ENCODE measurements at regions not wholly inside any gene's neighbourhood (a gene's known extent, or its start where the extent isn't known, plus 50 kb on each side); places are given as distances from the start of the nearest gene placed in this dataset.

DNA sequence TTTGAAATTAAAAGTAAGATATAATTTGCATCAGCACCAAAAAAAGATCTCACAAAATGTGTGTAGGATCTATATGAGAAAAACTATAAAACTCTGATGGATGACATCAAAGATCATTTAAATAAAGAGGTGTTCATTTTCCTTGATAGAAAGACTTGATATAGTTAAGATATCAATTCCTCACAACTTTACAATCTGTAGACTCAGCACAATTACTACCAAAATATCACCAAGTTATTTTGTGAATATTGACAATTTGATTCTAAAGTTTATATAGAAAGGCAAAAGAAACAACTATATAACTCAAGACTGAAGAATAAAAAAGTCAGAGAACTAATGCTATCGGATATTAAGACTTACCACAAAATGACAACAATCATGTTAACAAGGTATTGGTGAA is 638.9 kb downstream of the HS3ST4 start:
- DNase-seq, result no peak
- Histone ChIP-seq H3K36me3 (no peaks in the 10 kb centered on the region), H3K4me1 (no peaks in the 10 kb centered on the region), H3K4me3 (no peak overlapping the region), H3K9me3 (peaks cover 0 to 13% (median 4%) of the 10 kb centered on the region in 12 donors), H3K27ac (no peak overlapping the region), H3K27me3 (no peaks in the 10 kb centered on the region)
- WGBS, 4 donors, result 81 to 90% (median 87%) methylated on average over 1 of the region's 1 CpG
- no peak for TF ChIP-seq CTCF (IDR thresholded peaks at IDR 0.05)
- intact Hi-C loops (cut with DNase I), result no loop called here
- ATAC-seq, result no peak

- Histone ChIP-seq H3K27me3 (no peaks in the 10 kb centered on the region), H3K4me3 (no peak overlapping the region), H3K9me3 (peaks cover 0 to 3% (median under 1%) of the 10 kb centered on the region in 12 donors), H3K36me3 (no peaks in the 10 kb centered on the region), H3K4me1 (no peaks in the 10 kb centered on the region), H3K27ac (no peak overlapping the region)
- 61 to 65% (median 63%) methylated on average over 8 of the region's 8 CpGs for WGBS, 4 donors
- no peak for DNase-seq
- TF ChIP-seq CTCF (IDR thresholded peaks at IDR 0.05), result no peak
- no peak for TF ChIP-seq POLR2A (IDR thresholded peaks at IDR 0.05)
- ATAC-seq, result no peak
- intact Hi-C loops (cut with DNase I), result no loop called here
Observed at GRCh38 chr16:26334218-26335111, 642.7 kb downstream of the HS3ST4 start.

DNA sequence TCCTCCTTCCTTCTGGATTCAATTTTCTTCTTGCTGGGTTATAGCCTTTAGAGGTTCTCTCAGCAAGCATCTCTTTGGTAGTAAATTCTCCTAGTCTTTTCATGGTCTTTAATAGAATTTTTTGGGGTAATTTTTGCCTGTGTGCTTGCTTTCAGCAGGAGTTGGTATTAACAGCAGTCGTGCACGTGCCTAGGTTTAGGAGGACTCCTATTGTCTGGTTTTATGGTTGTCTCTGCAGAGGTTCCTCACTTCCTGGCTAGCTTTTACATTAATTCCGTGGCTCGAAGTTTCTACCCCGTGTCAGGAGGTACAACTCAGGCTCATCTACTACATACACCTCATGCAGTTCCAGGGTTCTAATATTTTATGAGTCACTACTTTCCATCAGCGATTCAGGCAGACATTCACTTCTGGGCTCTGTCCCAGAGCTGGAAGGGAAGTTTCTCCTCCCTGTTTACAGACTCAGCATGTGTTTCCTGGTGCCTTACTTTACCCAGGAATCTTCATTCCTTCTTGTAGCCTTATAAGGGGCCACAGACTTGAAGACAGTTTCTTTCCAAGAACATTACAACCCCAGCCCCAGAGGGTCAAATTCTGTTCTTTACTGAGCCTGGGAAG is 643.6 kb downstream of the HS3ST4 start:
- Histone ChIP-seq H3K4me1 (no peaks in the 10 kb centered on the region), H3K27ac (no peak overlapping the region), H3K4me3 (no peak overlapping the region), H3K27me3 (no peaks in the 10 kb centered on the region), H3K9me3 (no peaks in the 10 kb centered on the region), H3K36me3 (no peaks in the 10 kb centered on the region)
- TF ChIP-seq CTCF (IDR thresholded peaks at IDR 0.05), result no peak
- no peak for TF ChIP-seq POLR2A (IDR thresholded peaks at IDR 0.05)
- intact Hi-C loops (cut with DNase I), result no loop called here
- ATAC-seq (no peak), DNase-seq (no peak)
- 70 to 77% (median 73%) methylated on average over 6 of the region's 6 CpGs for WGBS, 4 donors

DNA sequence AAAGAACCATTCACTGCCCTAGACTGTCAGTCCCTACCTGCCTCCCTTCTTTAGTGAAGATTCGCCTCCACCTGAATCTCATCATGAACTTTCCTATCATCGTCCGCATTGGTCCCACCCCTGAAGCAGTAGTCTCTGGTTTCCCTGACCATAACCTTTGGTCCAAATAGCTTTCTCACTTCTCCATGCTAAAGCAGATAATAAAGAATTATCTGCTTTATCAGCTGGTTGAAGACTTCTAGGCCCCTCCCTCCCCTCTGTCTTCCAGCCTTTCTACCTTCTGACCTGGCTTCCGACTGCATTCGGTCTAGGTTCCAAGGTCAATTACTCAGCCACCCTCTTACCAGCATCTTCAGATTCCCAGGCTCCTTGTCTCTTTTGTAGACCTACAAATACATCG is 650.9 kb downstream of the HS3ST4 start:
- no peak overlapping the region for H3K4me3 ChIP-seq
- no peaks in the 10 kb centered on the region for H3K9me3 ChIP-seq
- no peaks in the 10 kb centered on the region for H3K27me3 ChIP-seq
- H3K27ac ChIP-seq, result no peak overlapping the region
- DNase-seq, result no peak
- no peak for TF ChIP-seq CTCF (IDR thresholded peaks at IDR 0.05)
- 88 to 94% (median 90%) methylated on average over 6 of the region's 6 CpGs for WGBS, 4 donors
- no peak for ATAC-seq
- H3K4me1 ChIP-seq, result no peaks in the 10 kb centered on the region
- H3K36me3 ChIP-seq, result no peaks in the 10 kb centered on the region
- intact Hi-C loops (cut with DNase I), result no loop called here

Data from heart left ventricle (tissue), 16 donors.